Gastroesophageal sphincter (tissue), 3 donors: ENCODE measurements at regions not wholly inside any gene's neighbourhood (a gene's known extent, or its start where the extent isn't known, plus 50 kb on each side); places are given as distances from the start of the nearest gene placed in this dataset.

Source experiments
- CTCF ChIP-seq, 4 experiments: fragments of 200-600 bp in 2 of 4; fragments of 450-650 bp in 2 of 4; sonication (generic) in 1 of 4; IDR thresholded peaks; one replicate each; pipeline ENCODE4 v1.5.1; 2017 to 2019; ENCODE audit warnings: antibody characterized with exemption in 4 of 4, mild to moderate bottlenecking in 2 of 4, moderate library complexity in 2 of 4
- POLR2A ChIP-seq, 2 donors: fragments of 450-650 bp; IDR thresholded peaks; one replicate each; pipeline ENCODE4 v1.6.1; 2017; ENCODE audit warnings: antibody characterized with exemption in 2 of 2, mild to moderate bottlenecking in 2 of 2, moderate library complexity in 1 of 2
- POLR2AphosphoS5 ChIP-seq: sonication (generic); formaldehyde crosslinking; IDR thresholded peaks from one replicate; pipeline ENCODE4 v1.6.1; 2017; ENCODE audit warnings: antibody characterized with exemption

GRCh38 chr16:60295451-60295850, 1561.3 kb upstream of the GOT2 start:
- no peak for TF ChIP-seq CTCF (IDR thresholded peaks at IDR 0.05)
- TF ChIP-seq POLR2AphosphoS5 = no peak
- no peak for TF ChIP-seq POLR2A (IDR thresholded peaks at IDR 0.05)
